SU-DHL-6 (cell line): ENCODE measurements at regions not wholly inside any gene's neighbourhood (a gene's known extent, or its start where the extent isn't known, plus 50 kb on each side); places are given as distances from the start of the nearest gene placed in this dataset.

ENCODE experiments used
- CTCF ChIP-seq: fragments of 200-600 bp; sonication (generic); IDR thresholded peaks from one replicate; pipeline ENCODE4 v1.5.1; 2017; ENCODE audit warnings: antibody characterized with exemption, mild to moderate bottlenecking, low read length, moderate library complexity; ENCODE audit not compliant: insufficient read depth, poor library complexity, severe bottlenecking
- EZH2phosphoT487 ChIP-seq: fragments of 200-600 bp; sonication (generic), shearing (Covaris generic); conservative IDR thresholded peaks from 2 replicates; pipeline ENCODE4 v1.6.1; 2018; ENCODE audit warnings: mild to moderate bottlenecking, antibody characterized with exemption, low read length, moderate library complexity, mixed read lengths

DNA sequence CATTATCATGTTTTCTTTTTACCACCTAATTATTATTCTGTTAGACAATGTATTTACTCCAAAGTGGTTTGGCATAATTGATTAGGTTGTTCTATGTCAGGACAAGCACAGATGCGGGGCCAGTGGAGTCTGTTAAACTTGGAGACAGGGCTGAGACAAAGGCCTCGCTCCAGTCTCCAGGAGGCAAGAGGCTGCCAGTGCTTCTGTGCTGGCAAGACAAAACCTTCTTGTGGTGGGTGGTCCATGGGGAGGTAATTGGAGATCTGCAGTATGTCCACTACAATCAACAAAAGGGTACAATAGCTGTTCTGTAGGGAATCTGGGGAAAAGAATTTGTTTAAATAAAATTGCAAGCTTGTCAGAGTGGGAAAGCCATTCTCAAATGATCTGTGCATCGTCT is 677.2 kb upstream of the SLC35B3 start:
- TF ChIP-seq CTCF = no peak
- no peak for TF ChIP-seq EZH2phosphoT487
